ENCODE measurements at regions not wholly inside any gene's neighbourhood (a gene's known extent, or its start where the extent isn't known, plus 50 kb on each side); places are given as distances from the start of the nearest gene placed in this dataset.
"Not testable (repeated sequence)": the region's sequence is repeated elsewhere in the genome, so short reads cannot be mapped to it uniquely, and the experiment has no call there.

- CTCF ChIA-PET, result no interaction called here
- POLR2A ChIA-PET, result no interaction called here
- no peak for DNase-seq (ENCODE audit: extremely low spot score)
- TF ChIP-seq PKNOX1 (IDR thresholded peaks at IDR 0.05) (no peak), HDGF (IDR thresholded peaks at IDR 0.05; ENCODE audit: borderline replicate concordance) (no peak), SUZ12 (IDR thresholded peaks at IDR 0.05) (no peak), FOXK2 (IDR thresholded peaks at IDR 0.05) (no peak), CTBP1 (IDR thresholded peaks at IDR 0.05; ENCODE audit: borderline replicate concordance) (no peak), ELF4 (IDR thresholded peaks at IDR 0.05) (no peak), FOXA1 (IDR thresholded peaks at IDR 0.05) (no peak)
Measured at GRCh38 chr6:157727629-157728182, 95.3 kb upstream of the SNX9 start.

DNA sequence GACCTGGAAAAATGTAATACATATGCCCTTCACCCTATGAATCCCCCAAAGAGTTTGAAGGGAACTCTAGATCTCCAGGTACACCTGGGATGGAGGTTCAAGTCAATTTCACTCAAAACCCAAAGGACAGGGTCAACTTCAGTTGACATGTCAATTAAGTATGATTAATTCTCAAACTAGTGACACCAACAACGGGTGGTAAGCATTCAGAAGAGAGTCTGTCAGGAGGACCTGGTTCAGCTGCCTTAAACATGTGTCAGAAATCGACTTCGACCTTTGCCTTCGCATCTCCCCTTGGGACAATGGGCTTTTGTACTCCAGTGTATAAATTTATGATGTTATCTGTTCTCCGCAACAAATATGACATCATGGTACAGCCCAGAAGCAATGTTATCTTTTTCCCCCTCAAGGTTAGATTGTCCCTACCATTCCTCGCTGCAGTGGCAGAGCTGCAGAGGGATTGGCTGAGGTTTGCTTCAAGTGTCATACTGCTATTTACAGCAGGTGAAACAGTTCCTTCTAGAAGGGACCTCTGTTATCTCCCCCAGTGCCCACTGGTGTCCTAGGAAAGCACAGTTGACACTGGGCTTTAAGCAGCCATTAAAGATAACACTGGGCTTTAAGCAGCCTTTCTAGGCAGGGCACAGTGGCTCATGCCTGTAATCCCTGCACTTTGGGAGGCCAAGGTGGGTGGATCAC lies 94.7 kb upstream of the SNX9 start:
- POLR2A ChIA-PET, result no interaction called here

GRCh38 chr6:157731221-157731620 lies 91.8 kb upstream of the SNX9 start:
- no peak for DNase-seq (ENCODE audit: extremely low spot score)
- ChIA-PET POLR2A (no interaction called here), CTCF (no interaction called here)
- no peak for TF ChIP-seq BHLHE40 (IDR thresholded peaks at IDR 0.05; ENCODE audit: borderline replicate concordance)
- no peak for TF ChIP-seq LEF1 (IDR thresholded peaks at IDR 0.05; ENCODE audit: borderline replicate concordance)
- TF ChIP-seq ARNT (IDR thresholded peaks at IDR 0.05), result no peak
- TF ChIP-seq FOXK2 (IDR thresholded peaks at IDR 0.05), result no peak
- no peak for TF ChIP-seq FOXA1 (IDR thresholded peaks at IDR 0.05)

More for the DNA sequence above, 94.7 kb upstream of the SNX9 start:
- TF ChIP-seq BHLHE40 (IDR thresholded peaks at IDR 0.05; ENCODE audit: borderline replicate concordance) (no peak), ARNT (IDR thresholded peaks at IDR 0.05) (no peak), CTBP1 (IDR thresholded peaks at IDR 0.05; ENCODE audit: borderline replicate concordance) (no peak), SUZ12 (IDR thresholded peaks at IDR 0.05) (no peak), FOXA1 (IDR thresholded peaks at IDR 0.05) (no peak), PKNOX1 (IDR thresholded peaks at IDR 0.05) (no peak), ELF4 (IDR thresholded peaks at IDR 0.05) (no peak)
- CTCF ChIA-PET, result no interaction called here
- no peak for DNase-seq (ENCODE audit: extremely low spot score)

GRCh38 chr6:157732007-157732406 lies 91.0 kb upstream of the SNX9 start:
- no peak for DNase-seq (ENCODE audit: extremely low spot score)
- ChIA-PET POLR2A (no interaction called here), CTCF (no interaction called here)
- TF ChIP-seq HDGF (IDR thresholded peaks at IDR 0.05; ENCODE audit: borderline replicate concordance), result no peak
- TF ChIP-seq ZNF384 (IDR thresholded peaks at IDR 0.05), result no peak
- TF ChIP-seq TARDBP (IDR thresholded peaks at IDR 0.05), result no peak
- TF ChIP-seq L3MBTL2 (conservative IDR thresholded peaks at IDR 0.05), result no peak
- no peak for TF ChIP-seq FOXA1 (IDR thresholded peaks at IDR 0.05)
- no peak for TF ChIP-seq CTBP1 (IDR thresholded peaks at IDR 0.05; ENCODE audit: borderline replicate concordance)
- TF ChIP-seq BHLHE40 (IDR thresholded peaks at IDR 0.05; ENCODE audit: borderline replicate concordance), result no peak
- TF ChIP-seq NFRKB (IDR thresholded peaks at IDR 0.05), result no peak

- TF ChIP-seq SP1 (IDR thresholded peaks at IDR 0.05) (no peak), SUZ12 (IDR thresholded peaks at IDR 0.05) (no peak), TARDBP (IDR thresholded peaks at IDR 0.05) (no peak), PKNOX1 (IDR thresholded peaks at IDR 0.05) (no peak)
- DNase-seq (ENCODE audit: extremely low spot score), result no peak
- ChIA-PET CTCF (no interaction called here), POLR2A (no interaction called here)
Measured at GRCh38 chr6:157732416-157733161, 90.5 kb upstream of the SNX9 start.

DNA sequence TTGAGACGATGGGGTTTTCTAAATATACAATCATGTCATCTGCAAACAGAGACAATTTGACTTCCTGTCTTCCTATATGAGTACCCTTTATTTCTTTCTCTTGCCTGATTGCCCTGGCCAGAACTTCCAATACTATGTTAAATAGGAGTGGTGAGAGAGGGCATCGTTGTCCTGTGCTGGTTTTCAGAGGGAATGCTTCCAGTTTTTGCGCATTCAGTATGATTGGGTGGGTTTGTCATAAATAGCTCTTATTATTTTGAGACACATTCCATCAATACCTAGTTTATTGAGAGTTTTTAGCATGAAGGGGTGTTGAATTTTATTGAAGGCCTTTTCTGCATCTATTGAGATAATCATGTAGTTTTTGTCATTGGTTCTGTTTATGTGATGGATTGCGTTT lies 86.5 kb upstream of the SNX9 start:
- CTCF ChIA-PET; POLR2A ChIA-PET; DNase-seq (ENCODE audit: extremely low spot score): not testable (repeated sequence)

DNA sequence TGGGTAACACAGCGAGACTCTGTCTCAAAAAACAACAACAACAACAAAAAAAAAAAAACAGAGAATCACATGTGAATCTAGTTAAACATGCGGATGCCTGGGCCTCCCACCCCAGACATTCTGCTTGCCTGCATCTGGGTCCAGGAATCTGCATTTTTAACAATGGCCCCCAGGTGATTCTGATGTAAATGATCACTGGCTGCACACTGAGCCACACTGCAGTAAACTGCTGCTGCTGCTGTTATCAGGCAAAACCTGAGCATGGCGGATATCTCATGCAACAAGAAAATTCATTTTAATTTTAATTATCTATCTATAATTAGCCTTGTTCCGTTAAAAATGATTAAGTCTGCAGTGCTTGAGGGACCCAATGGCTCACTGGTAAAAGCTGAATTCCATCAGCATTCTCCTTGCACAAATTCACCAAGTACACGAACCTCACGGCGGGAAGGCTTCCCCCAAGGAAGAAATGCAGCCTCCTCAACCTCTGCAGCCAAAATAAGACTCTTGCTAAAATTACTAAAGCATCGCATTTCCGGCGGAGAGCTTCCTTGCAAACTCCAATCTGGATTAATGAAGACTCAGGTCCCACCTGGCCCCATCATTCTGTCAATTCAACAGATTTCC lies 81.6 kb upstream of the SNX9 start:
- CTCF ChIA-PET, result interaction anchor here (2.0 kb wide), 1 partner anchor 15 kb away, joined by 7 read pairs; no protein-coding TSS in a partner anchor
- POLR2A ChIA-PET, result no interaction called here
- DNase-seq (ENCODE audit: extremely low spot score), result no peak
- no peak for TF ChIP-seq PKNOX1 (IDR thresholded peaks at IDR 0.05)
- TF ChIP-seq BHLHE40 (IDR thresholded peaks at IDR 0.05; ENCODE audit: borderline replicate concordance), result no peak
- no peak for TF ChIP-seq CTBP1 (IDR thresholded peaks at IDR 0.05; ENCODE audit: borderline replicate concordance)
- TF ChIP-seq NFRKB (IDR thresholded peaks at IDR 0.05), result no peak
- TF ChIP-seq LEF1 (IDR thresholded peaks at IDR 0.05; ENCODE audit: borderline replicate concordance), result no peak
- no peak for TF ChIP-seq L3MBTL2 (conservative IDR thresholded peaks at IDR 0.05)
- TF ChIP-seq HDGF (IDR thresholded peaks at IDR 0.05; ENCODE audit: borderline replicate concordance), result no peak
